Esophagus muscularis mucosa (tissue), 4 donors: ENCODE measurements at regions not wholly inside any gene's neighbourhood (a gene's known extent, or its start where the extent isn't known, plus 50 kb on each side); places are given as distances from the start of the nearest gene placed in this dataset.
A peak's percentile ranks its signal among the peaks of the same experiment; 100 is the strongest.

ENCODE experiments used
- DNase-seq: peaks from one replicate; pipeline ENCODE4 v3.0.0-alpha.2; 2017; ENCODE audit errors: extremely low spot score
- H3K27ac ChIP-seq, 4 donors: fragments of 200-600 bp; sonication (generic); replicated peaks in 1 of 4; 1 replicate in 3 of 4; 2 replicates in 1 of 4; pipeline ENCODE4 v1.5.1; 2016 to 2019; ENCODE audit warnings: mild to moderate bottlenecking in 1 of 4
- H3K27me3 ChIP-seq, 4 donors: fragments of 200-600 bp; sonication (generic); one replicate each; pipeline versions ENCODE4 v1.5.1 to v1.6.0; 2016 to 2019
- H3K36me3 ChIP-seq, 4 donors: fragments of 200-600 bp; sonication (generic); one replicate each; pipeline ENCODE4 v1.5.1; 2016 to 2019
- H3K4me1 ChIP-seq, 4 donors: fragments of 200-600 bp; sonication (generic); one replicate each; pipeline ENCODE4 v1.5.1; 2016 to 2019
- H3K4me3 ChIP-seq, 4 donors: fragments of 200-600 bp; sonication (generic); 1 replicate in 2 of 4; 2 replicates in 2 of 4; pipeline ENCODE4 v1.5.1; 2016 to 2019; ENCODE audit warnings: mild to moderate bottlenecking in 4 of 4, moderate library complexity in 1 of 4
- H3K9me3 ChIP-seq, 4 donors: fragments of 200-600 bp; sonication (generic); 1 replicate in 3 of 4; 2 replicates in 1 of 4; pipeline ENCODE4 v1.5.1; 2016 to 2019
- EP300 ChIP-seq: sonication (generic); formaldehyde crosslinking; IDR thresholded peaks from one replicate; pipeline ENCODE4 v1.6.1; 2017; ENCODE audit warnings: antibody characterized with exemption
- POLR2A ChIP-seq: fragments of 450-650 bp; IDR thresholded peaks from one replicate; pipeline ENCODE4 v1.6.1; 2017; ENCODE audit warnings: antibody characterized with exemption, moderate library complexity, mild to moderate bottlenecking, low read depth
- POLR2AphosphoS5 ChIP-seq, 2 donors: sonication (generic); formaldehyde crosslinking; IDR thresholded peaks; one replicate each; pipeline ENCODE4 v1.6.1; 2017; ENCODE audit warnings: antibody characterized with exemption in 2 of 2
- WGBS: methylation state at CpG from one replicate; pipeline ENCODE4 v1.1.5; 2018; 5-methylcytosine and 5-hydroxymethylcytosine counted together
- intact Hi-C: fragments of 100-400 bp; cut with DNase I; formaldehyde crosslinking; loops from one replicate; pipeline ENCODE4 v1.15.1; 2023
- TF ChIP-seq, protein P1 (sequence below), 3 experiments: fragments of 200-600 bp in 2 of 3; fragments of 450-650 bp in 1 of 3; sonication (generic) in 2 of 3; IDR thresholded peaks; one replicate each; pipeline ENCODE4 v1.5.1; 2017 to 2019; ENCODE audit warnings: antibody characterized with exemption in 3 of 3, mild to moderate bottlenecking in 2 of 3, moderate library complexity in 1 of 3

DNA sequence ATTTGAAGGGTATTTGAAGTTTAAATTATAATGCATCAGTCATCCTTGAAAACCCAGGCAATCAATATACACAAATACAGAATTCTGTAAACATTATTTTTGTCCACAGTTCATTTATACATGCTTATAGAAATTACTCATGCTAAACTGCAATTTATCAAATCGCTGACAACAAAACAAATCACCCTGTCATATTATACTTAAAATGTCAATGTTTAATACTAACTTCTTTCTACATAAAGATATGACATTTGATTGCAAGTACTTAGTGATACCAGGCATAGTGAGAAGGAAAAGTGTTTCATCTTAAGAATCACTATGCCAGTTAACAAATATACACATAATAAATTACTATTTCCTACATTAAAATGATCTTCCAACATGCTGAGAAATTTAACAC, 232.0 kb downstream of the PCDH20 start:
- Histone ChIP-seq H3K4me3 (no peak overlapping the region), H3K27ac (no peak overlapping the region), H3K36me3 (no peaks in the 10 kb centered on the region), H3K27me3 (no peaks in the 10 kb centered on the region), H3K4me1 (peaks cover 0 to 20% (median 18%) of the 10 kb centered on the region in 4 donors), H3K9me3 (no peaks in the 10 kb centered on the region)
- 60% methylated on average over 1 of the region's 1 CpG for WGBS
- DNase-seq: no peak
- intact Hi-C loops: no loop called here
- TF ChIP-seq POLR2AphosphoS5 (IDR thresholded peaks at IDR 0.05) (no peak), EP300 (no peak), POLR2A (no peak)
- TF ChIP-seq, protein P1, sequence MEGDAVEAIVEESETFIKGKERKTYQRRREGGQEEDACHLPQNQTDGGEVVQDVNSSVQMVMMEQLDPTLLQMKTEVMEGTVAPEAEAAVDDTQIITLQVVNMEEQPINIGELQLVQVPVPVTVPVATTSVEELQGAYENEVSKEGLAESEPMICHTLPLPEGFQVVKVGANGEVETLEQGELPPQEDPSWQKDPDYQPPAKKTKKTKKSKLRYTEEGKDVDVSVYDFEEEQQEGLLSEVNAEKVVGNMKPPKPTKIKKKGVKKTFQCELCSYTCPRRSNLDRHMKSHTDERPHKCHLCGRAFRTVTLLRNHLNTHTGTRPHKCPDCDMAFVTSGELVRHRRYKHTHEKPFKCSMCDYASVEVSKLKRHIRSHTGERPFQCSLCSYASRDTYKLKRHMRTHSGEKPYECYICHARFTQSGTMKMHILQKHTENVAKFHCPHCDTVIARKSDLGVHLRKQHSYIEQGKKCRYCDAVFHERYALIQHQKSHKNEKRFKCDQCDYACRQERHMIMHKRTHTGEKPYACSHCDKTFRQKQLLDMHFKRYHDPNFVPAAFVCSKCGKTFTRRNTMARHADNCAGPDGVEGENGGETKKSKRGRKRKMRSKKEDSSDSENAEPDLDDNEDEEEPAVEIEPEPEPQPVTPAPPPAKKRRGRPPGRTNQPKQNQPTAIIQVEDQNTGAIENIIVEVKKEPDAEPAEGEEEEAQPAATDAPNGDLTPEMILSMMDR (IDR thresholded peaks at IDR 0.05): no peak

DNA sequence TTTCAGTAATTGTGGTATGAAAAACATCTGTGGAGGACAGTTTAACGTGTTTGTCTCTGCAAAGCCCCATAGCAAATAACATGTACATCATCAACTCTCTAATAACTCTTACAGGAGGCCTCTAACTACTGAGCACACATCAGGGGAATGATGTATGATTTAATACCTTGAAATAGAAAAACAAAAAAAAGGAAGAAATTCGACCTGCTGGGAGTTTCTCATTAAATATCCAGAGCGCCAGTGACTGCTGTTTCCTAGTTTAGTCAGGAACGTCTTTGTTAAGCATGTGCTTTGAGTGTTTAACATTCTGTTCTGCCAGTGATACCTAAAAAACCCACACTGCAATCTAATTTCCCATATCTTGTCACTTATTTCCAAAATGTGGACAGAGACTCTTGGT, 235.4 kb downstream of the PCDH20 start:
- no peaks in the 10 kb centered on the region for H3K9me3 ChIP-seq
- no peaks in the 10 kb centered on the region for H3K27me3 ChIP-seq
- 25% methylated on average over 4 of the region's 4 CpGs for WGBS
- peaks cover 0 to 20% (median 18%) of the 10 kb centered on the region in 4 donors for H3K4me1 ChIP-seq
- DNase-seq: no peak
- intact Hi-C loops: no loop called here
- H3K27ac ChIP-seq: peak overlapping the region; percentile 60 to 72 (median 64)
- TF ChIP-seq POLR2A: no peak
- peak in 1 of 2 donors; percentile 51 for TF ChIP-seq POLR2AphosphoS5 (IDR thresholded peaks at IDR 0.05)
- H3K36me3 ChIP-seq: no peaks in the 10 kb centered on the region
- no peak overlapping the region for H3K4me3 ChIP-seq

DNA sequence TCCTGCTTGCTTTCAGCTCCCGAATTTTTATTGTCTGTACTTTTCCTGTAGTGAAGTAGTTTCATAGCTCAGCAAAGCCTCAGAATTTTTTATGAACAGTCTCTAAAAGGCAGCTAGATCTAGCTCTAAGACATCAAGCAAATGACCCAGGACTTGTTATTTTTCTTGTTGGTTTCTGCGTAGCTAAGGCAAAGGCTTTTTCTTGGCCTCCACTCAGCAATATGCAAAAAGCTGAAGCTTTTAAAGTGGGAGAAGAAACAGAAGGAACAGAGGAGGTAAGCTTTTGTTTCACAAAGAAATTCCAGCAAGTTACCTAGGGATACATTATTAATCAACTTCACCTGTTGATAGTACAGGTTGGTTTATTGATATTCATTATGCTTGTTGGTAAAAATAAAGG, 235.9 kb downstream of the PCDH20 start:
- H3K4me1 ChIP-seq: peaks cover 0 to 20% (median 18%) of the 10 kb centered on the region in 4 donors
- 45% methylated on average over 2 of the region's 2 CpGs for WGBS
- no peaks in the 10 kb centered on the region for H3K36me3 ChIP-seq
- intact Hi-C loops: no loop called here
- H3K27me3 ChIP-seq: no peaks in the 10 kb centered on the region
- no peak overlapping the region for H3K4me3 ChIP-seq
- no peaks in the 10 kb centered on the region for H3K9me3 ChIP-seq
- TF ChIP-seq, protein P1 (IDR thresholded peaks at IDR 0.05): no peak
- no peak for TF ChIP-seq EP300
- no peak for DNase-seq
- H3K27ac ChIP-seq: peak overlapping the region; percentile 60 to 72 (median 64)

DNA sequence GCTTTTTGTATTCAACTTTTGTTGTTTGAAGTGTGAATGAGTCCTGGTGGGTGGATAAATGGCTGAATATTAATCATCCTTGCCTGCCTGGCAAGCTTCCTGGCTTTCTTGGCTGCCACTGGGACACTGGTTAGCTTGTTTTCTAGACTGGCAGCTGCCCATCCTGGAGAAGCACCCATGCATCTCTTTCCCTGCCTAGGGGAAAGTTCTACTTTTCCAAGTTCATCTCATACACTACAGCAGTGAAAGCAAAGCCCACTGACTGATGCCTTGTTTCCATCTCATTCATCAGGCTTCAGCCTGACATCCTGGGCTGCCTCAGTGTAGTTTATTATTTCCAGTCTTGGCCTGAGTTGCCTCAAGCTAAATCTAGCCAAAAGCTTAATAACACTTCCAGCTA, 244.8 kb downstream of the PCDH20 start:
- Histone ChIP-seq H3K4me3 (no peak overlapping the region), H3K27me3 (no peaks in the 10 kb centered on the region), H3K27ac (peak overlapping the region in 3 of 4 donors; percentile 12 to 34 (median 22)), H3K4me1 (peaks cover 5 to 17% (median 11%) of the 10 kb centered on the region in 4 donors), H3K36me3 (no peaks in the 10 kb centered on the region), H3K9me3 (no peaks in the 10 kb centered on the region)
- intact Hi-C loops: no loop called here
- no peak for TF ChIP-seq POLR2A
- no peak for DNase-seq

DNA sequence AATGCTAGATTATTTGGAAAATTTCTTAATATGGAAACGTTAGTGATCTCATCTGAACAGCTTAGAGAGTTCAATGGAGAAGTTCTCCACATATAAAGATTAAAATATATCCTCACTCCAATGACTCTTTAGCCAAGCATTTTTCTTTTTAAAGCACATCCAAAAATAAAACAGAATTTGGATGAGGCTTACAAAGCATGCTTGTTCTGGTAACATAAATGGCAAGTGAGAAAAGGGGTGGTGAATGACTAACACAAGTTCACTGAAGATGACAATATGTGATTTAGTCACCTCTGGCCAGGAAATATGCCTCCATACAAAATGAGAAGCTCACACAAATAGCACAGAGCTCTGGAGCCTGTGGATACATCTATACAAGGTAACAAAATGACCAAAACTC, 253.0 kb downstream of the PCDH20 start:
- WGBS: 26% methylated on average over 1 of the region's 1 CpG

DNA sequence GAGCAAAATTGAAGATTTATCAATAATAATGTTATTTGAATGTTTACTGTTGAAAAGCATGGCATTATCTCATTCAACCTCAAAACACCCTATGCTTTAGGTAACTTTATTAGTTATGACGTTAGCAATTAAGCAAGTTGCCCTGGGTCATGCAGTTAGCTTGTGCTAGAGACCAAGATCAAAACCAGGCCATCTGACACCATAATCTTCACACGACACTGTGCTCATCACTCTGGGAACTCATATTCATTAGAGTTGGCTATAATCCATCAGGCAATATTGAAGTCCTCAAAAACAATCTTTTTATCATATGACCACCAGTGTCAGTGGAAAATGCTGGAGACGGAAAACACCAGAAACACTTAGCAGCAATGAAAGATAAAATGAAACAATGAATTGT, 253.5 kb downstream of the PCDH20 start:
- Histone ChIP-seq H3K9me3 (no peaks in the 10 kb centered on the region), H3K27ac (peak overlapping the region; percentile 55 to 71 (median 68)), H3K36me3 (no peaks in the 10 kb centered on the region), H3K4me3 (no peak overlapping the region), H3K4me1 (peaks cover 8 to 28% (median 21%) of the 10 kb centered on the region in 4 donors), H3K27me3 (no peaks in the 10 kb centered on the region)
- TF ChIP-seq POLR2AphosphoS5 (IDR thresholded peaks at IDR 0.05) (no peak), POLR2A (no peak), EP300 (no peak)
- TF ChIP-seq, protein P1 (IDR thresholded peaks at IDR 0.05): no peak
- intact Hi-C loops: no loop called here
- DNase-seq: no peak
- 51% methylated on average over 3 of the region's 3 CpGs for WGBS

More for the DNA sequence above, 253.0 kb downstream of the PCDH20 start:
- DNase-seq: no peak
- Histone ChIP-seq H3K9me3 (no peaks in the 10 kb centered on the region), H3K36me3 (no peaks in the 10 kb centered on the region), H3K4me1 (peaks cover 8 to 28% (median 21%) of the 10 kb centered on the region in 4 donors), H3K27ac (peak overlapping the region; percentile 55 to 71 (median 68)), H3K27me3 (no peaks in the 10 kb centered on the region), H3K4me3 (no peak overlapping the region)
- intact Hi-C loops: no loop called here
- TF ChIP-seq EP300: no peak
- peak in 1 of 2 donors; percentile 47 for TF ChIP-seq POLR2AphosphoS5 (IDR thresholded peaks at IDR 0.05)
